Panc1 (cell line): ENCODE measurements at regions not wholly inside any gene's neighbourhood (a gene's known extent, or its start where the extent isn't known, plus 50 kb on each side); places are given as distances from the start of the nearest gene placed in this dataset.

ENCODE experiments used
- ATAC-seq: fragments of 200-7000 bp; cut with Tn5 transposase; 2 replicates; pipeline ENCODE4 v1.9.1; 2020; ENCODE audit warnings: mild to moderate bottlenecking, moderate library complexity
- BruUV-seq: library from RNA; stranded (reverse); fragments of 400-500 nt; replicated peaks from 2 replicates; lab custom pipeline; 2021; lab: Mats Ljungman, UMichigan
- CTCF ChIA-PET: fragments of 300-600 bp; sonication (Branson Sonifier 250); formaldehyde crosslinking; loops from one replicate; lab custom pipeline; 2022; ENCODE audit warnings: antibody characterized with exemption; lab: Charles Lee
- POLR2A ChIA-PET: fragments of 300-600 bp; sonication (Branson Sonifier 250); formaldehyde crosslinking; loops from one replicate; lab custom pipeline; 2022; ENCODE audit warnings: antibody characterized with exemption; lab: Charles Lee
- DNase-seq: peaks from one replicate; pipeline ENCODE4 v3.0.0-alpha.2; 2010; ENCODE audit warnings: low read depth, low spot score
- H3K27ac ChIP-seq: 2 replicates; pipeline ENCODE4 v1.5.1; 2011; ENCODE audit warnings: mild to moderate bottlenecking, low read length, inconsistent platforms
- H3K27me3 ChIP-seq: fragments of 200-500 bp; sonication (Bioruptor generic); 2 replicates; pipeline ENCODE4 v1.6.0; 2014; ENCODE audit warnings: low read length, inconsistent platforms; ENCODE audit not compliant: control insufficient read depth, insufficient read depth
- H3K36me3 ChIP-seq: fragments of 200-500 bp; sonication (Bioruptor generic); 2 replicates; pipeline ENCODE4 v1.5.1; 2014; ENCODE audit warnings: inconsistent platforms, mild to moderate bottlenecking, low read length, moderate library complexity; ENCODE audit not compliant: control insufficient read depth, insufficient read depth
- H3K4me1 ChIP-seq: 2 replicates; pipeline ENCODE4 v1.5.1; 2011; ENCODE audit warnings: inconsistent platforms, mild to moderate bottlenecking, low read length, moderate library complexity; ENCODE audit not compliant: control insufficient read depth, insufficient read depth
- H3K4me3 ChIP-seq, 2 experiments: 2 replicates each; pipeline ENCODE4 v1.5.1; 2011 to 2012; ENCODE audit warnings: low read depth in 2 of 2, low read length in 2 of 2, mild to moderate bottlenecking in 2 of 2, inconsistent platforms in 1 of 2, moderate library complexity in 1 of 2
- H3K9me3 ChIP-seq: fragments of 200-500 bp; sonication (Bioruptor generic); 2 replicates; pipeline ENCODE4 v1.5.1; 2014; ENCODE audit warnings: low read depth, mild to moderate bottlenecking, inconsistent platforms, low read length, moderate library complexity; ENCODE audit not compliant: control insufficient read depth, insufficient read depth
- POLR2AphosphoS5 ChIP-seq: IDR thresholded peaks from 2 replicates; pipeline ENCODE4 v1.6.1; 2012; ENCODE audit warnings: mild to moderate bottlenecking, low read depth, low read length, moderate library complexity
- SIN3A ChIP-seq: IDR thresholded peaks from 2 replicates; pipeline ENCODE4 v1.6.1; 2012; ENCODE audit warnings: low read depth, mild to moderate bottlenecking, low read length, moderate library complexity, borderline replicate concordance; ENCODE audit not compliant: insufficient read depth
- TCF7L2 ChIP-seq: IDR thresholded peaks from 2 replicates; pipeline ENCODE4 v1.6.1; 2011; ENCODE audit warnings: mild to moderate bottlenecking, low read depth, low read length, inconsistent platforms
- in situ Hi-C: cut with HindIII; loops from 2 replicates; pipeline ENCODE4 v1.10.0; 2016; ENCODE audit warnings: low sequenced_read_pairs, low pct_unique_long_range_greater_than_20kb
- intact Hi-C: fragments of 100-400 bp; cut with micrococcal nuclease; formaldehyde crosslinking; loops from one replicate; pipeline ENCODE4 v1.10.0; 2022; ENCODE audit not compliant: unreplicated experiment
- TF ChIP-seq, protein P1 (sequence below), 2 experiments: IDR thresholded peaks; 2 replicates each; pipeline ENCODE4 v1.6.1; 2011 to 2012; ENCODE audit warnings: low read depth in 2 of 2, control low read depth in 1 of 2, low read length in 1 of 2, mild to moderate bottlenecking in 1 of 2, moderate library complexity in 1 of 2; ENCODE audit not compliant: insufficient read depth in 1 of 2
- TF ChIP-seq, protein P2 (sequence below): fragments of 450-650 bp; IDR thresholded peaks from 2 replicates; pipeline ENCODE4 v1.5.1; 2017; ENCODE audit warnings: mild to moderate bottlenecking

DNA sequence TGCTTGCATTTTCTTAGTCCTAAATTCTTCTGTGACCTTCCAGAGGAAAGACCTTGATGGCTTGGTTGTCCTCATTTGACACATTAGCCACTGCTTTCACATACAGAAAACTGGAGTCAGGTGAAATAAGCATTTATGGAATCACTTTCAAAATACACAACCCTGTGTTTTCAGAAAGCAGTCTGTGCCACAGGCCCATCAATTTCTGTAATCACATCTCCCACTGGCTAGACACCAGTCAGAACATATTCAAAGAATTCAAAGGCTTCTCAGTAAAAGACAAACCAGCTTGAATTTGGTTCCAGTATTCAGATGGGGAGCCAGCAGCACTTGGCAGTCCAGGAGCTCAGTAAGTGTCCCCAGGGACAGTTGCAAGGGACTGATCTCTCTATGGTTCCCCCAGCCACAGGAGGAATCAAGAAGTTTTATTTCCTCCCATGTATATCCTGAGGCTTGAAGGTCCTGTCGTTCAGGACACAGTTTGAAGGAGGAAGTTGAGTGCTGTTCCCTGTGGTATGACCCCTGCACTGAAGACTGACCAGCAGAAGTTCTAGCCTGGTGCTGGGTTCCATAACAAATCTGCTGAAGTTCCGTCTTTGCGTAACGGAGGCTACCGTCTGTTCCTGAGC, 214.3 kb downstream of the FOXO1 start:
- Histone ChIP-seq H3K27me3 (no peaks in the 10 kb centered on the region), H3K9me3 (no peaks in the 10 kb centered on the region), H3K4me1 (no peaks in the 10 kb centered on the region), H3K36me3 (no peaks in the 10 kb centered on the region), H3K27ac (no peak overlapping the region), H3K4me3 (no peak overlapping the region)
- no TSS peak for BruUV-seq
- in situ Hi-C loops (no loop called here), intact Hi-C loops (no loop called here)
- ATAC-seq (no peak), DNase-seq (no peak)
- CTCF ChIA-PET = no interaction called here
- TF ChIP-seq SIN3A = no peak
- TF ChIP-seq, protein P1, sequence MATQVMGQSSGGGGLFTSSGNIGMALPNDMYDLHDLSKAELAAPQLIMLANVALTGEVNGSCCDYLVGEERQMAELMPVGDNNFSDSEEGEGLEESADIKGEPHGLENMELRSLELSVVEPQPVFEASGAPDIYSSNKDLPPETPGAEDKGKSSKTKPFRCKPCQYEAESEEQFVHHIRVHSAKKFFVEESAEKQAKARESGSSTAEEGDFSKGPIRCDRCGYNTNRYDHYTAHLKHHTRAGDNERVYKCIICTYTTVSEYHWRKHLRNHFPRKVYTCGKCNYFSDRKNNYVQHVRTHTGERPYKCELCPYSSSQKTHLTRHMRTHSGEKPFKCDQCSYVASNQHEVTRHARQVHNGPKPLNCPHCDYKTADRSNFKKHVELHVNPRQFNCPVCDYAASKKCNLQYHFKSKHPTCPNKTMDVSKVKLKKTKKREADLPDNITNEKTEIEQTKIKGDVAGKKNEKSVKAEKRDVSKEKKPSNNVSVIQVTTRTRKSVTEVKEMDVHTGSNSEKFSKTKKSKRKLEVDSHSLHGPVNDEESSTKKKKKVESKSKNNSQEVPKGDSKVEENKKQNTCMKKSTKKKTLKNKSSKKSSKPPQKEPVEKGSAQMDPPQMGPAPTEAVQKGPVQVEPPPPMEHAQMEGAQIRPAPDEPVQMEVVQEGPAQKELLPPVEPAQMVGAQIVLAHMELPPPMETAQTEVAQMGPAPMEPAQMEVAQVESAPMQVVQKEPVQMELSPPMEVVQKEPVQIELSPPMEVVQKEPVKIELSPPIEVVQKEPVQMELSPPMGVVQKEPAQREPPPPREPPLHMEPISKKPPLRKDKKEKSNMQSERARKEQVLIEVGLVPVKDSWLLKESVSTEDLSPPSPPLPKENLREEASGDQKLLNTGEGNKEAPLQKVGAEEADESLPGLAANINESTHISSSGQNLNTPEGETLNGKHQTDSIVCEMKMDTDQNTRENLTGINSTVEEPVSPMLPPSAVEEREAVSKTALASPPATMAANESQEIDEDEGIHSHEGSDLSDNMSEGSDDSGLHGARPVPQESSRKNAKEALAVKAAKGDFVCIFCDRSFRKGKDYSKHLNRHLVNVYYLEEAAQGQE (IDR thresholded peaks at IDR 0.05; ENCODE audit: insufficient read depth in 1 of 2, low read depth in 2 of 2, low read length in 1 of 2) = no peak
- no peak for TF ChIP-seq TCF7L2
- no peak for TF ChIP-seq POLR2AphosphoS5
- TF ChIP-seq, protein P2, sequence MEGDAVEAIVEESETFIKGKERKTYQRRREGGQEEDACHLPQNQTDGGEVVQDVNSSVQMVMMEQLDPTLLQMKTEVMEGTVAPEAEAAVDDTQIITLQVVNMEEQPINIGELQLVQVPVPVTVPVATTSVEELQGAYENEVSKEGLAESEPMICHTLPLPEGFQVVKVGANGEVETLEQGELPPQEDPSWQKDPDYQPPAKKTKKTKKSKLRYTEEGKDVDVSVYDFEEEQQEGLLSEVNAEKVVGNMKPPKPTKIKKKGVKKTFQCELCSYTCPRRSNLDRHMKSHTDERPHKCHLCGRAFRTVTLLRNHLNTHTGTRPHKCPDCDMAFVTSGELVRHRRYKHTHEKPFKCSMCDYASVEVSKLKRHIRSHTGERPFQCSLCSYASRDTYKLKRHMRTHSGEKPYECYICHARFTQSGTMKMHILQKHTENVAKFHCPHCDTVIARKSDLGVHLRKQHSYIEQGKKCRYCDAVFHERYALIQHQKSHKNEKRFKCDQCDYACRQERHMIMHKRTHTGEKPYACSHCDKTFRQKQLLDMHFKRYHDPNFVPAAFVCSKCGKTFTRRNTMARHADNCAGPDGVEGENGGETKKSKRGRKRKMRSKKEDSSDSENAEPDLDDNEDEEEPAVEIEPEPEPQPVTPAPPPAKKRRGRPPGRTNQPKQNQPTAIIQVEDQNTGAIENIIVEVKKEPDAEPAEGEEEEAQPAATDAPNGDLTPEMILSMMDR = no peak
- POLR2A ChIA-PET = no interaction called here

DNA sequence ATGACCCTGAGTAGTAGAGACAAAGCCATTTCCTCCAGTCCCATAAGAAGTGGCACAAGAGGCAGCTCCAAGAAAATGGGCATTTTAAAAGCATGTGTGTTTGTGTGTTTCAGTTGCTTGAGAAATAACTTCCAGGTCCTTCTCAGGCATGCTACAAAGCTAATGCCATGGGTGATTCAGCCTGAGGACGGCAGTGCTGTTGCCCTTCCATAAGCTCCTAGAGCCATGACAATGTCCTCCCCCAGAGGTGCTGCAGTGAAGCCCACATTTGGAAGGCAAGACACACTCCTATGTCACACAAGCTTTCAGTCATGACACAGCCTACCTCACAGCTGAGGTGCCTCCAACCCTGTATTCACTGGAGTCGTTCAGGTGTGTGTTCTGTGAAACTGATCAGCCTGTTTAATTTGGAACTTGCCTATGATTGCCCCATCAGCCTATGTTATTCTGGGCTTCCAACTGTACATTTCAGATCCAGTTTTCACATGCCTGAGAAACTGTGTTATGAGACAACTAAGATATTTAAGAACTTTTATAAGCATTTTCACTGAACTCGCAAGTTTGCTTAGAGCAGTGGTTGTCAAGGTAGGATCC, 213.6 kb downstream of the FOXO1 start:
- Histone ChIP-seq H3K27me3 (no peaks in the 10 kb centered on the region), H3K27ac (no peak overlapping the region), H3K4me1 (no peaks in the 10 kb centered on the region), H3K9me3 (no peaks in the 10 kb centered on the region), H3K36me3 (no peaks in the 10 kb centered on the region), H3K4me3 (no peak overlapping the region)
- CTCF ChIA-PET = no interaction called here
- TF ChIP-seq, protein P1 (IDR thresholded peaks at IDR 0.05; ENCODE audit: insufficient read depth in 1 of 2, low read depth in 2 of 2, low read length in 1 of 2) = no peak
- TF ChIP-seq SIN3A (no peak), TCF7L2 (no peak), POLR2AphosphoS5 (no peak)
- TF ChIP-seq, protein P2 = no peak
- POLR2A ChIA-PET = no interaction called here
- BruUV-seq = no TSS peak
- intact Hi-C loops = no loop called here
- in situ Hi-C loops = no loop called here
- DNase-seq (no peak), ATAC-seq (no peak)
